Fibroblast of lung (primary cell): ENCODE measurements at regions not wholly inside any gene's neighbourhood (a gene's known extent, or its start where the extent isn't known, plus 50 kb on each side); places are given as distances from the start of the nearest gene placed in this dataset.

Experiments used
- DNase-seq, 2 donors: peaks; one replicate each; pipeline versions ENCODE4 v3.0.0 to v3.0.0-alpha.2; 2010; ENCODE audit warnings: low read depth in 2 of 2
- H2AFZ ChIP-seq: 2 replicates; pipeline ENCODE4 v1.5.1; 2012; ENCODE audit warnings: low read length, control low read depth, inconsistent platforms
- H3K27ac ChIP-seq: 2 replicates; pipeline ENCODE4 v1.5.1; 2011; ENCODE audit warnings: low read length, control low read depth; ENCODE audit not compliant: insufficient read depth
- H3K27me3 ChIP-seq: 2 replicates; pipeline ENCODE4 v1.5.1; 2011; ENCODE audit warnings: mild to moderate bottlenecking, low read length; ENCODE audit not compliant: control insufficient read depth, insufficient read depth
- H3K36me3 ChIP-seq: 2 replicates; pipeline ENCODE4 v1.5.1; 2011; ENCODE audit warnings: low read length; ENCODE audit not compliant: control insufficient read depth, insufficient read depth
- H3K4me1 ChIP-seq: 2 replicates; pipeline ENCODE4 v1.5.1; 2011; ENCODE audit warnings: low read length; ENCODE audit not compliant: control insufficient read depth, insufficient read depth; ENCODE audit errors: extremely low read depth
- H3K4me2 ChIP-seq: 2 replicates; pipeline ENCODE4 v1.5.1; 2011; ENCODE audit warnings: low read length, control low read depth; ENCODE audit not compliant: insufficient read depth; ENCODE audit errors: extremely low read depth
- H3K4me3 ChIP-seq, 4 experiments: fragments of 200-600 bp in 1 of 4; sonication (generic) in 1 of 4; replicated peaks in 1 of 4; 2 replicates each; pipeline ENCODE4 v1.5.1; 2011 to 2016; ENCODE audit warnings: low read length in 4 of 4, low read depth in 3 of 4, mild to moderate bottlenecking in 3 of 4, control low read depth in 2 of 4, inconsistent platforms in 1 of 4, mixed read lengths in 1 of 4; ENCODE audit not compliant: insufficient read depth in 1 of 4; ENCODE audit errors: control extremely low read depth in 1 of 4
- H3K79me2 ChIP-seq: 2 replicates; pipeline ENCODE4 v1.5.1; 2012; ENCODE audit warnings: mild to moderate bottlenecking, low read length, inconsistent platforms; ENCODE audit not compliant: control insufficient read depth, insufficient read depth
- H3K9ac ChIP-seq: 2 replicates; pipeline ENCODE4 v1.5.1; 2011; ENCODE audit warnings: mild to moderate bottlenecking, low read length, control low read depth; ENCODE audit not compliant: insufficient read depth
- H3K9me3 ChIP-seq: 2 replicates; pipeline ENCODE4 v1.5.1; 2012; ENCODE audit warnings: low read depth, low read length; ENCODE audit not compliant: control insufficient read depth, insufficient read depth
- H4K20me1 ChIP-seq: 2 replicates; pipeline ENCODE4 v1.5.1; 2011; ENCODE audit warnings: low read length; ENCODE audit not compliant: control insufficient read depth, insufficient read depth; ENCODE audit errors: extremely low read depth
- EZH2 ChIP-seq: IDR thresholded peaks from 2 replicates; pipeline ENCODE4 v1.5.1; 2012; ENCODE audit warnings: low read length, control low read depth, mild to moderate bottlenecking; ENCODE audit errors: missing control alignments
- TF ChIP-seq, protein P1 (sequence below), 2 donors: IDR thresholded peaks in 1 of 2; conservative IDR thresholded peaks in 1 of 2; 1 replicate in 1 of 2; 2 replicates in 1 of 2; pipeline ENCODE4 v1.5.1; 2011 to 2012; ENCODE audit warnings: low read length in 2 of 2, control low read depth in 1 of 2, inconsistent platforms in 1 of 2, low read depth in 1 of 2, mild to moderate bottlenecking in 1 of 2

DNA sequence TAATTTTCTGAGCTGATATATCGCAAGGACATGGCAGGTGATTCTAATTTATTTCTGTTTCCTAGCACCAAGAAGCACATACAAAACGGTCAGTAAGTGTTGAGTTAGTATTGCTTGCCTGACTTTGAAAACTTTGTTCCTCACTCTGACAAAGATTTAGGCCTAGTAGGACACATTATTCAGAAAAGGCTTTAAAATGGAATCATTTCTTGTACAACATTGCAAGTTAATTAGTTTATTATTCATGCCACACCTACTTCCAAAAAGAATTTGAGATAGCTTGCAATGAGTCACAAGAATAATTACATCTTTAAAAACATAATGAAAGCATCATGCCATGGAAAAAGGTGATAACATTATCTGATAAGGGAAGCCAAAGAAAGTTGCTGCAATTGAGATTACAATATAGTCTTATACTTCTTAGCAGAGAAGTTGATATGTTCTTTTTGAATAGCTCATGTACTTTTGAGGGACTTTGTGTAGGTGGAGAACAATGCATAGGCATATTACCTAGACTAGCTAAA, 474.2 kb downstream of the KLF5 start:
- Histone ChIP-seq H2AFZ (no peak overlapping the region), H4K20me1 (no peaks in the 10 kb centered on the region), H3K36me3 (no peaks in the 10 kb centered on the region), H3K4me2 (no peak overlapping the region), H3K9me3 (no peaks in the 10 kb centered on the region), H3K27me3 (no peaks in the 10 kb centered on the region), H3K9ac (no peak overlapping the region), H3K4me1 (no peaks in the 10 kb centered on the region), H3K4me3 (no peak overlapping the region), H3K27ac (no peak overlapping the region), H3K79me2 (no peaks in the 10 kb centered on the region)
- peak in 1 of 2 donors; percentile 54 for DNase-seq
- no peak for TF ChIP-seq EZH2
- TF ChIP-seq, protein P1, sequence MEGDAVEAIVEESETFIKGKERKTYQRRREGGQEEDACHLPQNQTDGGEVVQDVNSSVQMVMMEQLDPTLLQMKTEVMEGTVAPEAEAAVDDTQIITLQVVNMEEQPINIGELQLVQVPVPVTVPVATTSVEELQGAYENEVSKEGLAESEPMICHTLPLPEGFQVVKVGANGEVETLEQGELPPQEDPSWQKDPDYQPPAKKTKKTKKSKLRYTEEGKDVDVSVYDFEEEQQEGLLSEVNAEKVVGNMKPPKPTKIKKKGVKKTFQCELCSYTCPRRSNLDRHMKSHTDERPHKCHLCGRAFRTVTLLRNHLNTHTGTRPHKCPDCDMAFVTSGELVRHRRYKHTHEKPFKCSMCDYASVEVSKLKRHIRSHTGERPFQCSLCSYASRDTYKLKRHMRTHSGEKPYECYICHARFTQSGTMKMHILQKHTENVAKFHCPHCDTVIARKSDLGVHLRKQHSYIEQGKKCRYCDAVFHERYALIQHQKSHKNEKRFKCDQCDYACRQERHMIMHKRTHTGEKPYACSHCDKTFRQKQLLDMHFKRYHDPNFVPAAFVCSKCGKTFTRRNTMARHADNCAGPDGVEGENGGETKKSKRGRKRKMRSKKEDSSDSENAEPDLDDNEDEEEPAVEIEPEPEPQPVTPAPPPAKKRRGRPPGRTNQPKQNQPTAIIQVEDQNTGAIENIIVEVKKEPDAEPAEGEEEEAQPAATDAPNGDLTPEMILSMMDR (conservative IDR thresholded peaks at IDR 0.05 in 1 of 2, IDR thresholded peaks at IDR 0.05 in 1 of 2; ENCODE audit: low read depth in 1 of 2, low read length in 2 of 2): no peak

DNA sequence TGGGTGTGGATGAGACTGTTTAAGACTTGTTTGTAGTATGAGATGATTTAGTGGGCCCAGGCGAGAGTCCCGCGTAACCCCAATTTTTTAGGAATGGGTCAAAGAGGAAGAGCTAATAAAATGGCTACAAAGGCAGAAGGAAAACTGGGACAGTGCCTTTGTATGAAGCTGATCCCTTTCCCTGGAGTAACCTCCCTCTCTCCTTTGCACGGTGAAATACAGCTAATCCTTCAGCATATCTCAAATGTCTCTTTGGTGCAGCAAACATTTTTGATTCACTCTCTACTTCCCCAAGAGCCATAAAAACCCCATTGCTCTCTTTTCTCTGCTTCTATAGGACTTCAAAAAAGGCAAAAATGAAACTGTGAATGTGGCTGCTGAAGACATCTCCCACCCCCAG, 473.8 kb downstream of the KLF5 start:
- H3K4me2 ChIP-seq: no peak overlapping the region
- no peaks in the 10 kb centered on the region for H3K36me3 ChIP-seq
- no peaks in the 10 kb centered on the region for H3K4me1 ChIP-seq
- H3K9me3 ChIP-seq: no peaks in the 10 kb centered on the region
- no peak overlapping the region for H3K27ac ChIP-seq
- no peak overlapping the region for H2AFZ ChIP-seq
- H3K4me3 ChIP-seq: no peak overlapping the region
- TF ChIP-seq EZH2: no peak
- TF ChIP-seq, protein P1 (conservative IDR thresholded peaks at IDR 0.05 in 1 of 2, IDR thresholded peaks at IDR 0.05 in 1 of 2; ENCODE audit: low read depth in 1 of 2, low read length in 2 of 2): no peak
- no peaks in the 10 kb centered on the region for H3K79me2 ChIP-seq
- no peak overlapping the region for H3K9ac ChIP-seq
- DNase-seq: no peak
- no peaks in the 10 kb centered on the region for H4K20me1 ChIP-seq
- H3K27me3 ChIP-seq: no peaks in the 10 kb centered on the region

DNA sequence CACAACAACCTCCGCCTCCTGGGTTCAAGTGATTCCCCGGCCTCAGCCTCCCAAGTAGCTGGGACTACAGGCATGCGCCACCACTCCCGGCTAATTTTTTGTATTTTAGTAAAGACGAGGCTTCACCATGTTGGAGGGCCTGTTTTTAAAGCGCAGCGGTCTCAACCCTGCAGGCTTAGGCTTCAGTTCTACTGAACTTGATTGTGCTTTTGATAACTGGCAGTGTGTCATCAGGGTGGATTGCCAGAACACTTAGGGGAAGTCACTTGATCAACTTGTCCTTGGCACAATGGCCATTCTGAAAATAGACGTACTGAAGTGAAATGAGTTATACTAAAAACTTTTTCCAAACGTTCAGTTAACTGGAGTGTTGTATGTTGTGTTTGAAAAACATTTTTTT, 472.2 kb downstream of the KLF5 start:
- no peaks in the 10 kb centered on the region for H3K27me3 ChIP-seq
- no peak overlapping the region for H2AFZ ChIP-seq
- no peaks in the 10 kb centered on the region for H3K4me1 ChIP-seq
- no peak overlapping the region for H3K4me2 ChIP-seq
- no peaks in the 10 kb centered on the region for H3K36me3 ChIP-seq
- TF ChIP-seq, protein P1 (conservative IDR thresholded peaks at IDR 0.05 in 1 of 2, IDR thresholded peaks at IDR 0.05 in 1 of 2; ENCODE audit: low read depth in 1 of 2, low read length in 2 of 2): no peak
- TF ChIP-seq EZH2: no peak
- no peak overlapping the region for H3K4me3 ChIP-seq
- no peak for DNase-seq
- H3K79me2 ChIP-seq: no peaks in the 10 kb centered on the region
- H3K27ac ChIP-seq: no peak overlapping the region
- no peaks in the 10 kb centered on the region for H3K9me3 ChIP-seq
- no peak overlapping the region for H3K9ac ChIP-seq
- H4K20me1 ChIP-seq: no peaks in the 10 kb centered on the region
